HEK293 (cell line): ENCODE measurements at regions not wholly inside any gene's neighbourhood (a gene's known extent, or its start where the extent isn't known, plus 50 kb on each side); places are given as distances from the start of the nearest gene placed in this dataset.

Source experiments
- CTCF ChIP-seq: fragments of 450-650 bp; formaldehyde crosslinking; IDR thresholded peaks from 2 replicates; pipeline ENCODE4 v1.5.1; 2016; ENCODE audit warnings: missing biosample characterization, missing genetic modification characterization
- PRDM10 ChIP-seq: fragments of 450-650 bp; formaldehyde crosslinking; IDR thresholded peaks from 2 replicates; pipeline ENCODE4 v1.5.1; 2016; ENCODE audit warnings: missing biosample characterization, missing genetic modification characterization
- RBAK ChIP-seq: fragments of 450-650 bp; formaldehyde crosslinking; IDR thresholded peaks from 2 replicates; pipeline ENCODE4 v1.5.1; 2016; ENCODE audit warnings: missing biosample characterization, missing genetic modification characterization
- SP2 ChIP-seq: fragments of 450-650 bp; formaldehyde crosslinking; IDR thresholded peaks from 2 replicates; pipeline ENCODE4 v1.5.1; 2016; ENCODE audit warnings: missing biosample characterization, missing genetic modification characterization
- TCF7L2 ChIP-seq: IDR thresholded peaks from 2 replicates; pipeline ENCODE4 v1.6.1; 2011; ENCODE audit warnings: low read depth, mild to moderate bottlenecking, inconsistent platforms, low read length, moderate library complexity, borderline replicate concordance
- YY1 ChIP-seq: fragments of 450-650 bp; formaldehyde crosslinking; IDR thresholded peaks from 2 replicates; pipeline ENCODE4 v1.5.1; 2018; ENCODE audit warnings: missing biosample characterization, missing genetic modification characterization
- ZNF280D ChIP-seq: fragments of 450-650 bp; formaldehyde crosslinking; IDR thresholded peaks from 2 replicates; pipeline ENCODE4 v1.5.1; 2016; ENCODE audit warnings: missing biosample characterization, missing genetic modification characterization
- ZNF292 ChIP-seq: fragments of 450-650 bp; formaldehyde crosslinking; IDR thresholded peaks from 2 replicates; pipeline ENCODE4 v1.5.1; 2016; ENCODE audit warnings: low read depth, missing biosample characterization, missing genetic modification characterization, borderline replicate concordance
- ZNF37A ChIP-seq: fragments of 450-650 bp; IDR thresholded peaks from 2 replicates; pipeline ENCODE4 v1.5.1; 2018; ENCODE audit warnings: missing biosample characterization, missing genetic modification characterization
- ZNF48 ChIP-seq: fragments of 450-650 bp; formaldehyde crosslinking; IDR thresholded peaks from 2 replicates; pipeline ENCODE4 v1.5.1; 2016; ENCODE audit warnings: missing biosample characterization, missing genetic modification characterization
- ZNF544 ChIP-seq: fragments of 450-650 bp; formaldehyde crosslinking; IDR thresholded peaks from 2 replicates; pipeline ENCODE4 v1.5.0; 2017; ENCODE audit warnings: missing biosample characterization, missing genetic modification characterization
- ZNF549 ChIP-seq: fragments of 450-650 bp; IDR thresholded peaks from 2 replicates; pipeline ENCODE4 v1.5.1; 2018; ENCODE audit warnings: missing biosample characterization, missing genetic modification characterization, mild to moderate bottlenecking, inconsistent platforms, moderate library complexity
- ZNF558 ChIP-seq: fragments of 450-650 bp; formaldehyde crosslinking; IDR thresholded peaks from 2 replicates; pipeline ENCODE4 v1.5.1; 2016; ENCODE audit warnings: missing biosample characterization, missing genetic modification characterization

GRCh38 chr11:70851907-70852306 lies 400.5 kb downstream of the SHANK2 start:
- TF ChIP-seq CTCF (no peak), TCF7L2 (no peak), RBAK (tag by site-specific recombination) (no peak), YY1 (tag by site-specific recombination) (no peak), ZNF48 (tag by site-specific recombination) (no peak), ZNF544 (tag by site-specific recombination) (no peak), SP2 (no peak), ZNF292 (no peak), ZNF37A (tag by site-specific recombination) (no peak), ZNF549 (tag by site-specific recombination) (no peak), PRDM10 (tag by site-specific recombination) (no peak), ZNF558 (tag by site-specific recombination) (no peak), ZNF280D (tag by site-specific recombination) (no peak)
